ENCODE measurements at regions not wholly inside any gene's neighbourhood (a gene's known extent, or its start where the extent isn't known, plus 50 kb on each side); places are given as distances from the start of the nearest gene placed in this dataset.

DNA sequence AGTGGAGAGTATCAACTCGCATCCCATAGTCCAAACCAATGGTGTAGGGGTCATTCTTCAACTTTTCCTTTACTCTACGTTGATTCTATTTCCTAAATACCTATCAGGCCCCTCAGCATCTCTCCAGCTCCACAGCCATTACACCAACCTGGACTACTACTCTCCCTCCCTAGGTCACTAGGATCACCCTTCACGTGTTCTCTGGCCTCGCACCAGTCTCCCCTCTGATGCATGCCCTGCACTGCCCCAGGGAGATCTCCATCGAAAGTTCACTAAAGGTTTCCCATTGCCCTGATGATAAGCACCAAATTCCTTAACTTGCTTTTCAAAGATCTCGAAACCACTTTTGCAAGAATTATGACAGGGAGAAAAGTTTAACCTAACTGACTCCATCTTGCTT is 421.5 kb downstream of the TSHZ3 start:
- H3K27ac ChIP-seq (replicated peaks) = no peak overlapping the region
- no peak for TF ChIP-seq POLR2AphosphoS5 (IDR thresholded peaks at IDR 0.05; ENCODE audit: low read depth)
- no peak for TF ChIP-seq GABPA (IDR thresholded peaks at IDR 0.05; ENCODE audit: low read depth)
- TF ChIP-seq, protein P1, sequence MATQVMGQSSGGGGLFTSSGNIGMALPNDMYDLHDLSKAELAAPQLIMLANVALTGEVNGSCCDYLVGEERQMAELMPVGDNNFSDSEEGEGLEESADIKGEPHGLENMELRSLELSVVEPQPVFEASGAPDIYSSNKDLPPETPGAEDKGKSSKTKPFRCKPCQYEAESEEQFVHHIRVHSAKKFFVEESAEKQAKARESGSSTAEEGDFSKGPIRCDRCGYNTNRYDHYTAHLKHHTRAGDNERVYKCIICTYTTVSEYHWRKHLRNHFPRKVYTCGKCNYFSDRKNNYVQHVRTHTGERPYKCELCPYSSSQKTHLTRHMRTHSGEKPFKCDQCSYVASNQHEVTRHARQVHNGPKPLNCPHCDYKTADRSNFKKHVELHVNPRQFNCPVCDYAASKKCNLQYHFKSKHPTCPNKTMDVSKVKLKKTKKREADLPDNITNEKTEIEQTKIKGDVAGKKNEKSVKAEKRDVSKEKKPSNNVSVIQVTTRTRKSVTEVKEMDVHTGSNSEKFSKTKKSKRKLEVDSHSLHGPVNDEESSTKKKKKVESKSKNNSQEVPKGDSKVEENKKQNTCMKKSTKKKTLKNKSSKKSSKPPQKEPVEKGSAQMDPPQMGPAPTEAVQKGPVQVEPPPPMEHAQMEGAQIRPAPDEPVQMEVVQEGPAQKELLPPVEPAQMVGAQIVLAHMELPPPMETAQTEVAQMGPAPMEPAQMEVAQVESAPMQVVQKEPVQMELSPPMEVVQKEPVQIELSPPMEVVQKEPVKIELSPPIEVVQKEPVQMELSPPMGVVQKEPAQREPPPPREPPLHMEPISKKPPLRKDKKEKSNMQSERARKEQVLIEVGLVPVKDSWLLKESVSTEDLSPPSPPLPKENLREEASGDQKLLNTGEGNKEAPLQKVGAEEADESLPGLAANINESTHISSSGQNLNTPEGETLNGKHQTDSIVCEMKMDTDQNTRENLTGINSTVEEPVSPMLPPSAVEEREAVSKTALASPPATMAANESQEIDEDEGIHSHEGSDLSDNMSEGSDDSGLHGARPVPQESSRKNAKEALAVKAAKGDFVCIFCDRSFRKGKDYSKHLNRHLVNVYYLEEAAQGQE (IDR thresholded peaks at IDR 0.05; ENCODE audit: insufficient replicate concordance, low read depth) = no peak
- no peak for TF ChIP-seq SPI1 (IDR thresholded peaks at IDR 0.05; ENCODE audit: borderline replicate concordance, low read depth)
- TF ChIP-seq, protein P2, sequence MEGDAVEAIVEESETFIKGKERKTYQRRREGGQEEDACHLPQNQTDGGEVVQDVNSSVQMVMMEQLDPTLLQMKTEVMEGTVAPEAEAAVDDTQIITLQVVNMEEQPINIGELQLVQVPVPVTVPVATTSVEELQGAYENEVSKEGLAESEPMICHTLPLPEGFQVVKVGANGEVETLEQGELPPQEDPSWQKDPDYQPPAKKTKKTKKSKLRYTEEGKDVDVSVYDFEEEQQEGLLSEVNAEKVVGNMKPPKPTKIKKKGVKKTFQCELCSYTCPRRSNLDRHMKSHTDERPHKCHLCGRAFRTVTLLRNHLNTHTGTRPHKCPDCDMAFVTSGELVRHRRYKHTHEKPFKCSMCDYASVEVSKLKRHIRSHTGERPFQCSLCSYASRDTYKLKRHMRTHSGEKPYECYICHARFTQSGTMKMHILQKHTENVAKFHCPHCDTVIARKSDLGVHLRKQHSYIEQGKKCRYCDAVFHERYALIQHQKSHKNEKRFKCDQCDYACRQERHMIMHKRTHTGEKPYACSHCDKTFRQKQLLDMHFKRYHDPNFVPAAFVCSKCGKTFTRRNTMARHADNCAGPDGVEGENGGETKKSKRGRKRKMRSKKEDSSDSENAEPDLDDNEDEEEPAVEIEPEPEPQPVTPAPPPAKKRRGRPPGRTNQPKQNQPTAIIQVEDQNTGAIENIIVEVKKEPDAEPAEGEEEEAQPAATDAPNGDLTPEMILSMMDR (IDR thresholded peaks at IDR 0.05; ENCODE audit: insufficient read depth, low read length) = no peak
- H3K4me3 ChIP-seq (replicated peaks; ENCODE audit: insufficient read depth, low read length) = no peak overlapping the region
- no peaks in the 10 kb centered on the region for H3K27me3 ChIP-seq (ENCODE audit: insufficient read depth, poor library complexity, severe bottlenecking)
- DNase-seq (ENCODE audit: low read depth in 1 of 2, low spot score in 1 of 2) = no peak

DNA sequence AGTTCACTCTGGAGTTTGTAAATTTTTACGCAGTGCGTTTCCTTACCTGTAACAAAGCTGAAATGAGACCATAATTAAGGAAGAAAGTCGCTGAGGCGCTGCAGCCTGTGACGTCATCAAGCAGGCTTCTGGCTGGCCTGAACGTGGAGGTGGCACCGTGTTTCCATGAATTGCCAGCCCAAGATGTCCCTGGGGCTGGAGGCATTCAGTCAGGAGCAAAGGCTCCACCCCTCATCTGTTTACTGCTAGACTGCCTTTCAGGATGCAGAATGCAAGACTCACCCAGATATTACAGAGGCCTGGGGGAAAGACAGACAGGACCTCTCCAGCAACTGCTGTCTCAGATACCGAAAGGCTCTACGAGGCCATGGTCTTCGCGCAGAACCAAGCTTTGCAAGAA is 424.6 kb downstream of the TSHZ3 start:
- Histone ChIP-seq H3K27ac (replicated peaks) (no peak overlapping the region), H3K4me3 (replicated peaks; ENCODE audit: insufficient read depth, low read length) (no peak overlapping the region), H3K27me3 (ENCODE audit: insufficient read depth, poor library complexity, severe bottlenecking) (no peaks in the 10 kb centered on the region)
- no peak for DNase-seq (ENCODE audit: low read depth in 1 of 2, low spot score in 1 of 2)
- TF ChIP-seq, protein P1 (IDR thresholded peaks at IDR 0.05; ENCODE audit: insufficient replicate concordance, low read depth) = no peak
- no peak for TF ChIP-seq SPI1 (IDR thresholded peaks at IDR 0.05; ENCODE audit: borderline replicate concordance, low read depth)
- TF ChIP-seq, protein P2 (IDR thresholded peaks at IDR 0.05; ENCODE audit: insufficient read depth, low read length) = no peak
- TF ChIP-seq GABPA (IDR thresholded peaks at IDR 0.05; ENCODE audit: low read depth) = no peak
- no peak for TF ChIP-seq POLR2AphosphoS5 (IDR thresholded peaks at IDR 0.05; ENCODE audit: low read depth)

DNA sequence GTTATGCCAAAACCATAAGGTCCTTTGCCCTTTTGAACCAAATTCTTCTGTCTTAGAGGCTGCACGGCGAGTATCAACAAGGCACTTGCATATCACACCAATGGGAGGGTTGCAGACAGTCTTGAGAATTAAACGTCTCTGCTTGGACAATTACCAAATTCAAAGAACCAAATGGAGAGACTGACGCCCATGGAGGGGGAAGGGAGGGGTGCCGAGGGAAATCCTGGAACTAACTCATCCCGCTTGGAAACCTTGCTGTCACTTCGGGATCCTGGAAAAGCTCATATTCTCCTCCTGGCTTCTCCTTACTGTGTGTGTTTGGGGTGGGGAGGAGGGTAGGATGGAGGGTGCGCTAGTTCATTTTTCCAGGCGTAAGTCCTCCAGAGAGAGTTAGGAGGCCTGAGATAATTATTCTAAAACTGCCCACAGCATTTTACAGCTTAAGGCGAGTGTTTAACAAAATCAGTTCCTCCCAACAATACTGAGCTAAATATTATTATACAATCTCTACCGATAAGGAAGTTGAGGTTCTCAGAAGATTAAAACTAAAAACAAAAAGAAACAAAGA is 425.1 kb downstream of the TSHZ3 start:
- Histone ChIP-seq H3K4me3 (replicated peaks; ENCODE audit: insufficient read depth, low read length) (no peak overlapping the region), H3K27ac (replicated peaks) (no peak overlapping the region), H3K27me3 (ENCODE audit: insufficient read depth, poor library complexity, severe bottlenecking) (no peaks in the 10 kb centered on the region)
- DNase-seq (ENCODE audit: low read depth in 1 of 2, low spot score in 1 of 2) = no peak
- TF ChIP-seq GABPA (IDR thresholded peaks at IDR 0.05; ENCODE audit: low read depth) (no peak), SPI1 (IDR thresholded peaks at IDR 0.05; ENCODE audit: borderline replicate concordance, low read depth) (no peak), POLR2AphosphoS5 (IDR thresholded peaks at IDR 0.05; ENCODE audit: low read depth) (no peak)
- TF ChIP-seq, protein P1 (IDR thresholded peaks at IDR 0.05; ENCODE audit: insufficient replicate concordance, low read depth) = no peak
- TF ChIP-seq, protein P2 (IDR thresholded peaks at IDR 0.05; ENCODE audit: insufficient read depth, low read length) = no peak
